DOHH2 (cell line): ENCODE measurements at regions not wholly inside any gene's neighbourhood (a gene's known extent, or its start where the extent isn't known, plus 50 kb on each side); places are given as distances from the start of the nearest gene placed in this dataset.

Source experiments
- H3F3A ChIP-seq: fragments of 200-600 bp; sonication (generic), shearing (Covaris generic); 2 replicates; pipeline ENCODE4 v1.6.0; 2016; ENCODE audit warnings: antibody characterized with exemption, mild to moderate bottlenecking; ENCODE audit not compliant: control insufficient read depth, insufficient read depth
- H3K27ac ChIP-seq: fragments of 200-600 bp; sonication (generic); 2 replicates; pipeline ENCODE4 v1.5.1; 2014; ENCODE audit warnings: low read depth, mild to moderate bottlenecking, low read length, moderate library complexity
- H3K27me3 ChIP-seq: fragments of 200-600 bp; sonication (generic); 2 replicates; pipeline ENCODE4 v1.6.1; 2014; ENCODE audit warnings: mild to moderate bottlenecking, low read length, mixed read lengths; ENCODE audit not compliant: control insufficient read depth
- H3K36me3 ChIP-seq: fragments of 200-600 bp; sonication (generic); 2 replicates; pipeline ENCODE4 v1.6.1; 2014; ENCODE audit warnings: mild to moderate bottlenecking, low read length, moderate library complexity, mixed read lengths; ENCODE audit not compliant: control insufficient read depth
- H3K4me1 ChIP-seq: fragments of 200-600 bp; sonication (generic); 2 replicates; pipeline ENCODE4 v1.6.1; 2014; ENCODE audit warnings: mild to moderate bottlenecking, low read length, mixed read lengths; ENCODE audit not compliant: control insufficient read depth
- H3K4me2 ChIP-seq: fragments of 200-600 bp; sonication (generic); 2 replicates; pipeline ENCODE4 v1.6.0; 2014; ENCODE audit warnings: mild to moderate bottlenecking, low read length, moderate library complexity
- H3K4me3 ChIP-seq: fragments of 200-600 bp; sonication (generic); 2 replicates; pipeline ENCODE4 v1.5.1; 2014; ENCODE audit warnings: mild to moderate bottlenecking, low read length, mixed read lengths
- H3K79me2 ChIP-seq: fragments of 200-600 bp; sonication (generic); 2 replicates; pipeline ENCODE4 v1.6.1; 2014; ENCODE audit warnings: mild to moderate bottlenecking, low read length, mixed read lengths; ENCODE audit not compliant: control insufficient read depth
- H3K9me2 ChIP-seq: fragments of 200-600 bp; sonication (generic); replicated peaks from 2 replicates; pipeline ENCODE4 v1.6.1; 2014; ENCODE audit warnings: mild to moderate bottlenecking, low read length, mixed read lengths; ENCODE audit not compliant: control insufficient read depth
- H3K9me3 ChIP-seq: fragments of 200-600 bp; sonication (generic); 2 replicates; pipeline ENCODE4 v1.6.1; 2014; ENCODE audit warnings: antibody characterized with exemption, low read length, mixed read lengths; ENCODE audit not compliant: control insufficient read depth, insufficient read depth
- H4K20me1 ChIP-seq: fragments of 200-600 bp; sonication (generic); 2 replicates; pipeline ENCODE4 v1.6.0; 2014; ENCODE audit warnings: low read depth, mild to moderate bottlenecking, antibody characterized with exemption, low read length, moderate library complexity; ENCODE audit not compliant: control insufficient read depth, insufficient read depth
- CTCF ChIP-seq: fragments of 200-600 bp; sonication (generic); IDR thresholded peaks from one replicate; pipeline ENCODE4 v1.5.1; 2014; ENCODE audit warnings: antibody characterized with exemption, mild to moderate bottlenecking, low read depth, low read length; ENCODE audit not compliant: poor library complexity, severe bottlenecking
- EZH2phosphoT487 ChIP-seq: fragments of 200-600 bp; sonication (generic); IDR thresholded peaks from 2 replicates; pipeline ENCODE4 v1.6.1; 2017; ENCODE audit warnings: borderline replicate concordance, mild to moderate bottlenecking, antibody characterized with exemption, low read length, moderate library complexity, mixed read lengths

GRCh38 chr12:46462641-46463355, 90.2 kb upstream of the SLC38A2 start:
- TF ChIP-seq EZH2phosphoT487 (no peak), CTCF (no peak)
- Histone ChIP-seq H3K4me1 (peaks cover 3% of the 10 kb centered on the region; the same call in 1 of the 2 replicates), H3F3A (no peaks in the 10 kb centered on the region), H4K20me1 (no peaks in the 10 kb centered on the region), H3K9me3 (no peaks in the 10 kb centered on the region), H3K79me2 (no peaks in the 10 kb centered on the region), H3K4me2 (no peak overlapping the region), H3K27ac (no peak overlapping the region), H3K4me3 (no peak overlapping the region), H3K9me2 (no peaks in the 10 kb centered on the region), H3K27me3 (no peaks in the 10 kb centered on the region), H3K36me3 (no peaks in the 10 kb centered on the region)

- Histone ChIP-seq H3K4me1 (peaks cover 3% of the 10 kb centered on the region; the same call in 1 of the 2 replicates), H3K9me3 (no peaks in the 10 kb centered on the region), H3K27me3 (no peaks in the 10 kb centered on the region), H3F3A (no peaks in the 10 kb centered on the region), H3K79me2 (no peaks in the 10 kb centered on the region), H3K9me2 (no peaks in the 10 kb centered on the region), H3K27ac (no peak overlapping the region), H4K20me1 (no peaks in the 10 kb centered on the region), H3K4me2 (no peak overlapping the region), H3K4me3 (no peak overlapping the region), H3K36me3 (no peaks in the 10 kb centered on the region)
- TF ChIP-seq CTCF (no peak), EZH2phosphoT487 (no peak)
Observed at GRCh38 chr12:46461907-46462640, 89.5 kb upstream of the SLC38A2 start.

- Histone ChIP-seq H3K9me2 (no peaks in the 10 kb centered on the region), H3K36me3 (no peaks in the 10 kb centered on the region), H3K27me3 (no peaks in the 10 kb centered on the region), H3K4me2 (no peak overlapping the region), H3K9me3 (no peaks in the 10 kb centered on the region), H3K79me2 (no peaks in the 10 kb centered on the region), H4K20me1 (no peaks in the 10 kb centered on the region), H3K27ac (no peak overlapping the region), H3K4me1 (peaks cover 3% of the 10 kb centered on the region; the same call in 1 of the 2 replicates), H3F3A (no peaks in the 10 kb centered on the region), H3K4me3 (no peak overlapping the region)
- TF ChIP-seq EZH2phosphoT487, result no peak
- no peak for TF ChIP-seq CTCF
Observed at GRCh38 chr12:46461459-46461858, 88.9 kb upstream of the SLC38A2 start.
